ENCODE measurements at regions not wholly inside any gene's neighbourhood (a gene's known extent, or its start where the extent isn't known, plus 50 kb on each side); places are given as distances from the start of the nearest gene placed in this dataset.
A peak's percentile ranks its signal among the peaks of the same experiment; 100 is the strongest.

- H3K9me3 ChIP-seq: no peaks in the 10 kb centered on the region
- H3K36me3 ChIP-seq: no peaks in the 10 kb centered on the region
- TF ChIP-seq EP300 (IDR thresholded peaks at IDR 0.05): no peak
- TF ChIP-seq, protein P1, sequence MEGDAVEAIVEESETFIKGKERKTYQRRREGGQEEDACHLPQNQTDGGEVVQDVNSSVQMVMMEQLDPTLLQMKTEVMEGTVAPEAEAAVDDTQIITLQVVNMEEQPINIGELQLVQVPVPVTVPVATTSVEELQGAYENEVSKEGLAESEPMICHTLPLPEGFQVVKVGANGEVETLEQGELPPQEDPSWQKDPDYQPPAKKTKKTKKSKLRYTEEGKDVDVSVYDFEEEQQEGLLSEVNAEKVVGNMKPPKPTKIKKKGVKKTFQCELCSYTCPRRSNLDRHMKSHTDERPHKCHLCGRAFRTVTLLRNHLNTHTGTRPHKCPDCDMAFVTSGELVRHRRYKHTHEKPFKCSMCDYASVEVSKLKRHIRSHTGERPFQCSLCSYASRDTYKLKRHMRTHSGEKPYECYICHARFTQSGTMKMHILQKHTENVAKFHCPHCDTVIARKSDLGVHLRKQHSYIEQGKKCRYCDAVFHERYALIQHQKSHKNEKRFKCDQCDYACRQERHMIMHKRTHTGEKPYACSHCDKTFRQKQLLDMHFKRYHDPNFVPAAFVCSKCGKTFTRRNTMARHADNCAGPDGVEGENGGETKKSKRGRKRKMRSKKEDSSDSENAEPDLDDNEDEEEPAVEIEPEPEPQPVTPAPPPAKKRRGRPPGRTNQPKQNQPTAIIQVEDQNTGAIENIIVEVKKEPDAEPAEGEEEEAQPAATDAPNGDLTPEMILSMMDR (IDR thresholded peaks at IDR 0.05): no peak
- ATAC-seq: no peak
- no peak overlapping the region for H3K27ac ChIP-seq
- H3K27me3 ChIP-seq: no peaks in the 10 kb centered on the region
- WGBS, 2 donors (ENCODE audit: low coverage in 1 of 2): 51 to 60% methylated on average over 3 of the region's 3 CpGs
- H3K4me1 ChIP-seq: no peaks in the 10 kb centered on the region
- no peak overlapping the region for H3K4me3 ChIP-seq
Observed at GRCh38 chr5:24103451-24104023, 541.2 kb downstream of the CDH10 start.

DNA sequence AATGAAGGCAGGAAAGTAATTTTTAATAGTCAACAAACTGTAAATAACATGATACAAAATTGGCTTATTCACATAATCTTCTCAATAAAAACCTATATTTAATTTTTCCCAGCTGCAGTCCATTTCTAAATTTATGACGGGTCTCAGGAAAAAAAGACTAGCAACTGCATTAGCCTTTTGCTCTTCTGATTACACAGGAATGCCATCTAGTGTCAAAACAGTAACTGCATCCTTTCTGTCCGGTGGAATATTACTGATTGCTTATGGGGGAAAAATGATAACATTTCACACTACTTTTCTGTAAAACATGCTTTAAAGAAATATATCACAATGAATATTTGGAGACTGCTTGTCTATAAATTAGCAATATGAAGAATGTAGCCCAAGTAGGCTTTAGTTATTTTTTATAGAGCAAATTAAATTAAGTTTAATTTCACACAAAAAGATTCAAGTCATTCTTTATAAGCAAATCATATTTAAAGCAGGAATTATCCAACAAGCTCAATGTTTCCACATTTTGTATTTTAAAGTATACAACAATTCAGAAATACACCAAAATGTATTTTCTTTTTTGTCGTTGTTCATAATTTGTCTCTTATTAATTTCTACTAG, 534.7 kb downstream of the CDH10 start:
- TF ChIP-seq, protein P1 (IDR thresholded peaks at IDR 0.05): peak in 1 of 4 experiments; percentile 25
- TF ChIP-seq POLR2AphosphoS5 (IDR thresholded peaks at IDR 0.05) (no peak), POLR2A (IDR thresholded peaks at IDR 0.05) (no peak), EP300 (IDR thresholded peaks at IDR 0.05) (no peak)
- Histone ChIP-seq H3K4me3 (no peak overlapping the region), H3K4me1 (no peaks in the 10 kb centered on the region), H3K27ac (no peak overlapping the region), H3K27me3 (no peaks in the 10 kb centered on the region), H3K9me3 (no peaks in the 10 kb centered on the region), H3K36me3 (no peaks in the 10 kb centered on the region)
- 0 to 23% methylated on average over 2 to 3 of the region's 3 CpGs for WGBS, 2 donors (ENCODE audit: low coverage in 1 of 2)
- ATAC-seq: no peak

GRCh38 chr5:24112420-24112819, 532.4 kb downstream of the CDH10 start:
- TF ChIP-seq, protein P1 (IDR thresholded peaks at IDR 0.05): no peak
- TF ChIP-seq EP300 (IDR thresholded peaks at IDR 0.05) (no peak), POLR2AphosphoS5 (IDR thresholded peaks at IDR 0.05) (no peak), POLR2A (IDR thresholded peaks at IDR 0.05) (no peak)

DNA sequence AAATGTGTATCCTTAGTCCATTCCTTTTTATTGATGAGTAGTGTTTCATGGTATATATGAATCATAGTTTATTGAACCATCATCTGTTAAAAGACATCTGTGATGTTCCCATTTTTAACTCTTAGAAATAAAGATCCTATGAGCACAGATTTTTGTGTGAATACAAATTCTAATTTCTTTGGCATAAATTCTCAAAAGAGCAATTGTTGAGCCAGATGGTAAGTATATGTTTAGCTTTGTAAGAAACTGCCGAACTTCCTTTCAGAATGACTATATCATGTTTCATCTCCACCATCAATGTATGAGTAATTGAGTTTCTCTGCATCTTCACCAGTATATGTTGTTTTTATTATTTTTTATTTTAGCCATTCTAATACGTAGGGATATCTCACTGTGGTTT, 526.4 kb downstream of the CDH10 start:
- H3K4me1 ChIP-seq: no peaks in the 10 kb centered on the region
- no peak for TF ChIP-seq POLR2A (IDR thresholded peaks at IDR 0.05)
- TF ChIP-seq POLR2AphosphoS5 (IDR thresholded peaks at IDR 0.05): no peak
- TF ChIP-seq, protein P1 (IDR thresholded peaks at IDR 0.05): no peak
- TF ChIP-seq EP300 (IDR thresholded peaks at IDR 0.05): no peak
- no peaks in the 10 kb centered on the region for H3K27me3 ChIP-seq
- no peaks in the 10 kb centered on the region for H3K9me3 ChIP-seq
- no peak overlapping the region for H3K4me3 ChIP-seq
- H3K27ac ChIP-seq: no peak overlapping the region
- no peaks in the 10 kb centered on the region for H3K36me3 ChIP-seq
- ATAC-seq: no peak
- 66 to 75% methylated on average over 2 of the region's 2 CpGs for WGBS, 2 donors (ENCODE audit: low coverage in 1 of 2)

More at GRCh38 chr5:24112420-24112819, 532.4 kb downstream of the CDH10 start:
- WGBS, 2 donors (ENCODE audit: low coverage in 1 of 2): 45 to 72% methylated on average over 2 of the region's 2 CpGs
- Histone ChIP-seq H3K36me3 (no peaks in the 10 kb centered on the region), H3K27ac (no peak overlapping the region), H3K4me1 (no peaks in the 10 kb centered on the region), H3K27me3 (no peaks in the 10 kb centered on the region), H3K4me3 (no peak overlapping the region), H3K9me3 (no peaks in the 10 kb centered on the region)
- ATAC-seq: no peak

DNA sequence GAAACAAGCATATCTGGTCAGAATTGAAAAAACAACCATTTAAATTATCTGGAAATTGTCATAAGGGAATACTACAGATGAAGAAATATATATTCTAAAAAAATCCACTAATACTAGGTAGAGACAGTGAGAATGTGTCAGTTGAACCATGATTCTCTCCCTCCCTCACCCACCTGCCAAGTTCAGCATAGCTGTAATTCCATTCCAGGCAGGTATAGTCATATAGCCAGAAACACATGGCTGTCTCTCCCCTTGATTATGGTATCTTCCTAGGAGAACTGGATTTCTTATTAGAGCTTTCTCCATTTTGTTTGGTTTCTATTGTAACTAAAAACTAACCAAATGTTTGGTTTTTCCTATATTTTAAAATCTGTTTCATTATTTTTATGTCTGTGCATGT, 509.2 kb downstream of the CDH10 start:
- no peak overlapping the region for H3K4me3 ChIP-seq
- TF ChIP-seq, protein P1 (IDR thresholded peaks at IDR 0.05): no peak
- no peak for TF ChIP-seq EP300 (IDR thresholded peaks at IDR 0.05)
- no peak for TF ChIP-seq POLR2AphosphoS5 (IDR thresholded peaks at IDR 0.05)
- no peak for TF ChIP-seq POLR2A (IDR thresholded peaks at IDR 0.05)
- no peak for ATAC-seq

More for the DNA sequence above, 509.2 kb downstream of the CDH10 start:
- no peaks in the 10 kb centered on the region for H3K4me1 ChIP-seq
- H3K27me3 ChIP-seq: no peaks in the 10 kb centered on the region
- no peak overlapping the region for H3K27ac ChIP-seq
- H3K9me3 ChIP-seq: no peaks in the 10 kb centered on the region
- H3K36me3 ChIP-seq: no peaks in the 10 kb centered on the region

Data from gastroesophageal sphincter (tissue), 4 donors.